Neural crest cell (in vitro differentiated cells): ENCODE measurements at regions not wholly inside any gene's neighbourhood (a gene's known extent, or its start where the extent isn't known, plus 50 kb on each side); places are given as distances from the start of the nearest gene placed in this dataset.

Experiments
- DNase-seq: peaks from one replicate; pipeline ENCODE4 v3.0.0; 2021; ENCODE audit warnings: low read depth, mixed read lengths, low spot score
- H3K27ac Mint-ChIP-seq: one replicate; pipeline ENCODE4 v1.8.0; 2021; ENCODE audit warnings: mild to moderate bottlenecking, mixed read lengths; ENCODE audit not compliant: unreplicated experiment
- H3K27me3 Mint-ChIP-seq: 2 replicates; pipeline ENCODE4 v1.8.0; 2021; ENCODE audit warnings: low read depth, mild to moderate bottlenecking, mixed read lengths
- H3K36me3 Mint-ChIP-seq: 2 replicates; pipeline ENCODE4 v1.8.0; 2021; ENCODE audit warnings: low read depth, mild to moderate bottlenecking, mixed read lengths
- H3K4me1 Mint-ChIP-seq: 2 replicates; pipeline ENCODE4 v1.8.0; 2021; ENCODE audit warnings: mixed read lengths
- H3K4me3 Mint-ChIP-seq: one replicate; pipeline ENCODE4 v1.8.0; 2021; ENCODE audit warnings: mild to moderate bottlenecking, mixed read lengths
- H3K9me3 Mint-ChIP-seq: 2 replicates; pipeline ENCODE4 v1.8.0; 2021; ENCODE audit warnings: mixed read lengths
- TF ChIP-seq, protein P1 (sequence below): fragments of 200-600 bp; sonication (generic); conservative IDR thresholded peaks from 2 replicates; pipeline ENCODE4 v1.5.0; 2021; ENCODE audit warnings: antibody characterized with exemption, mild to moderate bottlenecking

GRCh38 chr1:8207202-8207601, 110.7 kb upstream of the SLC45A1 start:
- Mint-ChIP-seq H3K36me3 (no peaks in the 10 kb centered on the region), H3K4me1 (peaks cover 19% of the 10 kb centered on the region), H3K9me3 (no peaks in the 10 kb centered on the region), H3K27me3 (no peaks in the 10 kb centered on the region), H3K4me3 (no peak overlapping the region), H3K27ac (peak overlapping the region; percentile 59)
- DNase-seq: no peak
- TF ChIP-seq, protein P1, sequence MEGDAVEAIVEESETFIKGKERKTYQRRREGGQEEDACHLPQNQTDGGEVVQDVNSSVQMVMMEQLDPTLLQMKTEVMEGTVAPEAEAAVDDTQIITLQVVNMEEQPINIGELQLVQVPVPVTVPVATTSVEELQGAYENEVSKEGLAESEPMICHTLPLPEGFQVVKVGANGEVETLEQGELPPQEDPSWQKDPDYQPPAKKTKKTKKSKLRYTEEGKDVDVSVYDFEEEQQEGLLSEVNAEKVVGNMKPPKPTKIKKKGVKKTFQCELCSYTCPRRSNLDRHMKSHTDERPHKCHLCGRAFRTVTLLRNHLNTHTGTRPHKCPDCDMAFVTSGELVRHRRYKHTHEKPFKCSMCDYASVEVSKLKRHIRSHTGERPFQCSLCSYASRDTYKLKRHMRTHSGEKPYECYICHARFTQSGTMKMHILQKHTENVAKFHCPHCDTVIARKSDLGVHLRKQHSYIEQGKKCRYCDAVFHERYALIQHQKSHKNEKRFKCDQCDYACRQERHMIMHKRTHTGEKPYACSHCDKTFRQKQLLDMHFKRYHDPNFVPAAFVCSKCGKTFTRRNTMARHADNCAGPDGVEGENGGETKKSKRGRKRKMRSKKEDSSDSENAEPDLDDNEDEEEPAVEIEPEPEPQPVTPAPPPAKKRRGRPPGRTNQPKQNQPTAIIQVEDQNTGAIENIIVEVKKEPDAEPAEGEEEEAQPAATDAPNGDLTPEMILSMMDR: no peak

DNA sequence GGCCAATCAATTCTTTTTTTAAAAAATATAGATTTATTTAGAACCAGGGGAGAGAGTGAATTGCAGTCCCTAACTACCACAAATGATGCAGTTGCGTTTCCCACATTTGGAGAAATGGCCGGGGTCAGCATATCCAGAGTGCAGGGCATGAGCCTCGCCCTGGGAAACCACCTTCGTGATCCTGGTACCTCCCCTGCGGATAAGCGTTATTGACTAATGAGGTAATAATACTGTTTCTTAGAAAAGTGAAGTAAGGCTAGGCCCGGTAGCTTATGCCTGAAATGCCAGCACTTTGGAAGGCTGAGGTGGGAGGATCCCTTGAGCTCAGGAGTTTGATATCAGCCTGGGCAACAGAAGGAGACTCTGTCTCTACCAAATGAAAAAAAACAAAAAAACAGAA, 111.5 kb upstream of the SLC45A1 start:
- H3K4me3 Mint-ChIP-seq: no peak overlapping the region

GRCh38 chr1:8205771-8206170, 112.1 kb upstream of the SLC45A1 start:
- TF ChIP-seq, protein P1: no peak
- no peaks in the 10 kb centered on the region for H3K27me3 Mint-ChIP-seq
- DNase-seq: no peak
- no peak overlapping the region for H3K27ac Mint-ChIP-seq
- no peaks in the 10 kb centered on the region for H3K9me3 Mint-ChIP-seq
- H3K4me1 Mint-ChIP-seq: peaks cover 14% of the 10 kb centered on the region
- no peak overlapping the region for H3K4me3 Mint-ChIP-seq
- no peaks in the 10 kb centered on the region for H3K36me3 Mint-ChIP-seq

More for the DNA sequence above, 111.5 kb upstream of the SLC45A1 start:
- Mint-ChIP-seq H3K36me3 (no peaks in the 10 kb centered on the region), H3K9me3 (no peaks in the 10 kb centered on the region), H3K4me1 (peaks cover 14% of the 10 kb centered on the region), H3K27ac (peak overlapping the region; percentile 59), H3K27me3 (no peaks in the 10 kb centered on the region)
- DNase-seq: no peak
- TF ChIP-seq, protein P1: no peak

GRCh38 chr1:8204826-8205225, 113.1 kb upstream of the SLC45A1 start:
- Mint-ChIP-seq H3K27me3 (no peaks in the 10 kb centered on the region), H3K4me1 (peaks cover 22% of the 10 kb centered on the region), H3K4me3 (no peak overlapping the region), H3K27ac (no peak overlapping the region), H3K36me3 (no peaks in the 10 kb centered on the region), H3K9me3 (no peaks in the 10 kb centered on the region)
- DNase-seq: no peak
- TF ChIP-seq, protein P1: no peak

DNA sequence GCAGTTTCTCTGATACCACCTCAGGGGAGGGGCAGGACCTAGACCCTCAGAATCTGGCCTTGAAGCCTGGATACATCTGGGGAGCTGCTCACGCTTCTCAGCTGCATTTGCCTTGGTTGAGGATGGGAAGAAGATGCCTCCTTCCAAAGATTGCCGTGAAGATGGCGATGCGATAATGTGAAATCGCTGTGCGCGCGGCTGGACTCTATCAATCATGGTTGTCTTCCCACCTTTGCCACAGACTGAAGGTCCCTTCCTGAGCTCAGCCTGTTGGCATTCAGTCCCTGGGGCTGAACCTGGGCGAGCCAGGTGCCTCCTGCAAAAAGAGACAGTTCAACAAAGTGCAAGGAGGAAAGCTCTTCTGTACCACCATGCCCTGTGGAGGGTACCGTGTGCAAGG, 114.4 kb upstream of the SLC45A1 start:
- Mint-ChIP-seq H3K9me3 (no peaks in the 10 kb centered on the region), H3K4me3 (no peak overlapping the region), H3K27ac (no peak overlapping the region), H3K4me1 (peaks cover 24% of the 10 kb centered on the region), H3K36me3 (no peaks in the 10 kb centered on the region), H3K27me3 (no peaks in the 10 kb centered on the region)
- DNase-seq: no peak
- TF ChIP-seq, protein P1: no peak

DNA sequence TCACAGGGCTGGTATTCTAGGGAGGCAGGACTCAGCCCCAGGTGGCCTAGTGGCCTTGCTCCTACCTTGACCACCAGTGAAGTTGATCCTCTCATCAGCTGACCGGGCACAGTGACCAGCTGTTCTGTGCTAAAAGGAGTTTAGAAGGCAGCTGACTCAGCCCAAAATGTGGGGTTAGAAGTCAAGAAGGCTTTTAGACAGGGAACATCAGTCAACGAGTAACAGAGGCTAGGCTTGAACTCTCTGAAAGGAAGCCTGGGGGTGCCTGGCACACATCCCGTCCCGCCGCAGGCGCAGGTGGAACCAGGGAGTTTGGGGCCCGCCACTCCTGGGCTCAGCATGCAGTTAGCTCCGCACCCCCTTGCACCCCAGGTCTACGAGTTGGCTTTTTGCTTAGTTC, 114.9 kb upstream of the SLC45A1 start:
- H3K4me3 Mint-ChIP-seq: no peak overlapping the region
- H3K9me3 Mint-ChIP-seq: no peaks in the 10 kb centered on the region
- H3K36me3 Mint-ChIP-seq: no peaks in the 10 kb centered on the region
- TF ChIP-seq, protein P1: no peak
- DNase-seq: no peak
- H3K4me1 Mint-ChIP-seq: peaks cover 24% of the 10 kb centered on the region
- H3K27me3 Mint-ChIP-seq: no peaks in the 10 kb centered on the region
- H3K27ac Mint-ChIP-seq: no peak overlapping the region
